Body of pancreas (tissue), 4 donors: ENCODE measurements at regions not wholly inside any gene's neighbourhood (a gene's known extent, or its start where the extent isn't known, plus 50 kb on each side); places are given as distances from the start of the nearest gene placed in this dataset.
A peak's percentile ranks its signal among the peaks of the same experiment; 100 is the strongest.

Experiments used
- ATAC-seq: fragments of 150-250 bp; one replicate; pipeline ENCODE4 v1.9.1; 2016
- DNase-seq, 4 donors: peaks; one replicate each; pipeline ENCODE4 v3.0.0-alpha.2; 2019
- H3K27ac ChIP-seq, 4 donors: fragments of 200-600 bp; sonication (generic); 1 replicate in 3 of 4; 2 replicates in 1 of 4; pipeline versions ENCODE4 v1.5.1 to v1.6.1; 2016 to 2019; ENCODE audit warnings: mild to moderate bottlenecking in 1 of 4, mixed read lengths in 1 of 4, moderate library complexity in 1 of 4
- H3K27me3 ChIP-seq, 2 donors: fragments of 200-600 bp; sonication (generic); one replicate each; pipeline ENCODE4 v1.6.0; 2016; ENCODE audit warnings: mild to moderate bottlenecking in 1 of 2
- H3K36me3 ChIP-seq, 2 donors: fragments of 200-600 bp; sonication (generic); replicated peaks in 1 of 2; 2 replicates each; pipeline ENCODE4 v1.5.1; 2016; ENCODE audit warnings: low read depth in 2 of 2; ENCODE audit not compliant: insufficient read depth in 1 of 2
- H3K4me1 ChIP-seq: fragments of 200-600 bp; sonication (generic); one replicate; pipeline ENCODE4 v1.6.0; 2016
- H3K4me3 ChIP-seq, 2 donors: fragments of 200-600 bp; sonication (generic); 1 replicate in 1 of 2; 2 replicates in 1 of 2; pipeline ENCODE4 v1.5.1; 2016 to 2019
- H3K9me3 ChIP-seq, 3 donors: fragments of 200-600 bp; sonication (generic); 1 replicate in 2 of 3; 2 replicates in 1 of 3; pipeline ENCODE4 v1.5.1; 2016
- POLR2A ChIP-seq, 3 donors: fragments of 450-650 bp; IDR thresholded peaks; one replicate each; pipeline ENCODE4 v1.6.1; 2016; ENCODE audit warnings: antibody characterized with exemption in 3 of 3, mild to moderate bottlenecking in 2 of 3
- WGBS, 2 donors: methylation state at CpG; one replicate each; pipeline ENCODE4 v1.1.5; 2017; 5-methylcytosine and 5-hydroxymethylcytosine counted together
- intact Hi-C: fragments of 100-400 bp; cut with DNase I; formaldehyde crosslinking; loops from one replicate; pipeline ENCODE4 v1.15.1; 2023
- TF ChIP-seq, protein P1 (sequence below), 7 experiments: fragments of 450-650 bp in 4 of 7; fragments of 200-600 bp in 3 of 7; sonication (generic) in 3 of 7; IDR thresholded peaks; one replicate each; pipeline ENCODE4 v1.5.1; 2016 to 2019; ENCODE audit warnings: antibody characterized with exemption in 7 of 7

DNA sequence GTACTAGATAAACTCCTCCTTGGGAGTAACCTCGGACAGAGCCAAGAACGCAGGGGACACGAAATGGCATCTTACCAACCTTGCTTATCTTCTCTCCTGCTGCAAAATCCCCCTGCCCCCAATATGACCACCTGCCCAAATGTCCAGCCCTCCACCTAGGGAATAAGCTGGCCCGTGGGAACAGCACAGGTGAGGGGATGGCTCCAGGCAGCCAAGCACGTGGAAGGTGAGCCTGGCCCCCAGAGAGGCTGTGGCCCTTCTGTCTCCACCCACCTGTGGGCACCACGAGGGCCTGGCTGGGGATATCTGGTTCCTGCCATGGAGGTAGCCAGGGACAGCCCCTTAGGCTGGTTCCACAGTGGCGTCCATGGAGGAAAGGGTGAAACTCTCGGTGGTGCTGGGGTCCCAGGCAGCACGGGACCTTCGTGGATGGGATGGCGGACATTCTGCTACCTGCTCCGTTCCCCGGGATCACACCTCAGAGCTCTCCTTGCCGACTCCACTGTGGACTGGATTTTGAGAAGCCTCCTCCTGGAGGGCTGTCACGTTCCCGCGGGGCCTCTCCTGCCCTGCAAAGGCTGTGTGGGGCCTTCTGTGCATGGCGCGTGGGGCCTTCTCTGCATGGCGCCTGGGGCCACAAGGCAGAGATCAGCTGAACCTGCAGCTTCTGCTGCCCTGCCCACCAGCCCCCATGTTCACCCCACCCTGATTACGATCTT is 388.5 kb upstream of the TNRC6C start:
- TF ChIP-seq, protein P1, sequence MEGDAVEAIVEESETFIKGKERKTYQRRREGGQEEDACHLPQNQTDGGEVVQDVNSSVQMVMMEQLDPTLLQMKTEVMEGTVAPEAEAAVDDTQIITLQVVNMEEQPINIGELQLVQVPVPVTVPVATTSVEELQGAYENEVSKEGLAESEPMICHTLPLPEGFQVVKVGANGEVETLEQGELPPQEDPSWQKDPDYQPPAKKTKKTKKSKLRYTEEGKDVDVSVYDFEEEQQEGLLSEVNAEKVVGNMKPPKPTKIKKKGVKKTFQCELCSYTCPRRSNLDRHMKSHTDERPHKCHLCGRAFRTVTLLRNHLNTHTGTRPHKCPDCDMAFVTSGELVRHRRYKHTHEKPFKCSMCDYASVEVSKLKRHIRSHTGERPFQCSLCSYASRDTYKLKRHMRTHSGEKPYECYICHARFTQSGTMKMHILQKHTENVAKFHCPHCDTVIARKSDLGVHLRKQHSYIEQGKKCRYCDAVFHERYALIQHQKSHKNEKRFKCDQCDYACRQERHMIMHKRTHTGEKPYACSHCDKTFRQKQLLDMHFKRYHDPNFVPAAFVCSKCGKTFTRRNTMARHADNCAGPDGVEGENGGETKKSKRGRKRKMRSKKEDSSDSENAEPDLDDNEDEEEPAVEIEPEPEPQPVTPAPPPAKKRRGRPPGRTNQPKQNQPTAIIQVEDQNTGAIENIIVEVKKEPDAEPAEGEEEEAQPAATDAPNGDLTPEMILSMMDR (IDR thresholded peaks at IDR 0.05) = no peak
- TF ChIP-seq POLR2A (IDR thresholded peaks at IDR 0.05) = no peak
- H3K4me1 ChIP-seq = no peaks in the 10 kb centered on the region
- no peak overlapping the region for H3K27ac ChIP-seq
- no peaks in the 10 kb centered on the region for H3K9me3 ChIP-seq
- no peaks in the 10 kb centered on the region for H3K36me3 ChIP-seq
- H3K4me3 ChIP-seq = no peak overlapping the region
- H3K27me3 ChIP-seq = peaks cover 0 to 13% of the 10 kb centered on the region in 2 donors
- ATAC-seq (no peak), DNase-seq (no peak)
- WGBS, 2 donors = 69 to 74% methylated on average over 10 to 21 of the region's 21 CpGs
- intact Hi-C loops = no loop called here

DNA sequence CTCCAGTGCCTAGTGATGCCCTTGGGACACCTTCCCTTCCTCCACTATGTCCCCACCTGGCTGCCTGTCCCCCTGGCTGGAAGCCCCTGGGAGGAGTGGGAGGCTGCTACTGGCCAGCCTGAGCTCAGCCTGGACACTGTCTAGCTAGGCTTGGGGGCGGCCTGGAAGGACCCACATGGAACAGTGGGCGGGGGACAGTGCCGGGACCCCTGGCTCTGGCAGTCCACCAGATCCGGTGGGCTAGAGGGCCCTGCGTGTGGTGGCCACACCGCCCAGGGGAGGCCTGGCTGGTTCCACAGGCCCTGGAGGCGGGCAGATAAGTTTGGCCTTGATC is 388.0 kb upstream of the TNRC6C start:
- 90 to 100% methylated on average over 1 to 7 of the region's 7 CpGs for WGBS, 2 donors
- no peak for TF ChIP-seq POLR2A (IDR thresholded peaks at IDR 0.05)
- TF ChIP-seq, protein P1 (IDR thresholded peaks at IDR 0.05) = no peak

DNA sequence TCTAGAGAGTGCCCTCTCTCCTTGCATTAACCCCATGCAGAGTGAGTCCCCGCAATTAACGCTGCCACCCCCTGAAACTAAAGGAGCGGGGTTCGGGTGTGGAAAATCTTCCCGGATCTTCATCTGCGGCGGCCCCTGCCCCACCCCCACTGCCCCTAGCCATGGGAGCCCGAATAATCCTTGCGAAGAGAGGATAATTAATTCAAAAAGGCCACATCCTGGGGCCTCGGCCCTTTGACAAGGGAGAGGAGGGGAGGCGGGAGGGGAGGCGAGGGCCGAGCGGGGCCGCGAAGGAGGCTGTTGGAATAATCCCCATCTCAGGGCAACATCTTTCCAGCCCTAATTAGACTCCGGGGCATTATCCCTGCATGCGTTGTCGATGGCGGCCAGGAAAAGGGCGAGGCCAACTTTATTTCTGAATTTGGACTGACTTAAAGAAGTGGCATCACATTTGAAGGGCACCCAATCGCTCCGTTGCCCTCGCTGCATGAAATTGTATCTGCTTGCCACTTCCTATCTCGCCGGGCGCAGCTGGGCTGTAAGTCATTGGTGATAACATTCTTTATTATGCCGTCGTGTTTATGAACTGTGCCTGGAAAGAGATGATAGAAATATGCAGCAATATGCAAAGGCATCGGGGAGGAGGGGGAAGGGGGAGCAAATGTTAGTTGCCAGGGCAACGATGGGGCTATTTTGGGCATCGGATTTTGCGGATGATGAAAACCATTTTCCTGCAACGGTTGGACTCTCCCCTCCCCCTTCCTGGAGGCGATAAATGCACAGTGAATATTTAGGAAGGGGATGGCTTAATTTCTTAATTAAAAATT is 387.1 kb upstream of the TNRC6C start:
- TF ChIP-seq, protein P1 (IDR thresholded peaks at IDR 0.05) = no peak
- no peak for TF ChIP-seq POLR2A (IDR thresholded peaks at IDR 0.05)
- DNase-seq = no peak
- no peak overlapping the region for H3K27ac ChIP-seq
- WGBS, 2 donors = 22% methylated on average over 32 to 35 of the region's 35 CpGs
- no peak for ATAC-seq
- H3K4me1 ChIP-seq = no peaks in the 10 kb centered on the region
- H3K4me3 ChIP-seq = no peak overlapping the region
- H3K36me3 ChIP-seq = no peaks in the 10 kb centered on the region
- H3K27me3 ChIP-seq = peaks cover 0 to 13% of the 10 kb centered on the region in 2 donors
- H3K9me3 ChIP-seq = no peaks in the 10 kb centered on the region
- intact Hi-C loops = no loop called here

More for the DNA sequence above, 388.0 kb upstream of the TNRC6C start:
- H3K27me3 ChIP-seq = peaks cover 0 to 13% of the 10 kb centered on the region in 2 donors
- no peaks in the 10 kb centered on the region for H3K4me1 ChIP-seq
- ATAC-seq = peak; percentile 12
- H3K4me3 ChIP-seq = no peak overlapping the region
- H3K9me3 ChIP-seq = no peaks in the 10 kb centered on the region
- no peak overlapping the region for H3K27ac ChIP-seq
- no peak for DNase-seq
- intact Hi-C loops = no loop called here
- H3K36me3 ChIP-seq = no peaks in the 10 kb centered on the region

DNA sequence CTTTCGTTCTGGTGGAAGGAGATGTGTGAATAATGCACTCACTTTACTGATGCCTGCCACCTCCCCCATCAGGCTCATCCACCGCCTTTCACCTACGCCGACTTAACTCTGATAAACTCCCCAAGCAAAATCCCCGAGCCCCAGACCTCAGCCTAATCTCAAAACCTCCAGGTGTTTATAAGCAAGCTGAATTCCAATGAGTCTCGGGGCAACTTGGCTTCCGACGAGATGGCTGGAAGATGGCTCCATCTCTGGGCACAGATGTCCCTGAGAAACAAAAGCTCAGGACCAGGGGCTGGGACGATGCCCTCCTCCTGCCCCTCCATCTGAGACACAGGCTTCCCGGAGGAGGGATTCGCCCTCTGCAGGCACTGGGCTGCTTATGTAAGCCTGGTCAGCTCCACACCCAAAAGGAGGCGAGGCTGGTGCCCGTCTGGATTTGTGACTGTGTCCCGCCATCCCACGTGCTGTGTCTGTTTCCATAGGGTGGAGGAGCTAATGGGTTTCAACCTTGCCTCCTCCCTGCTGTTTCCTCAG is 386.4 kb upstream of the TNRC6C start:
- intact Hi-C loops = no loop called here
- H3K36me3 ChIP-seq = no peaks in the 10 kb centered on the region
- H3K27me3 ChIP-seq = peaks cover 0 to 13% of the 10 kb centered on the region in 2 donors
- no peak overlapping the region for H3K27ac ChIP-seq
- ATAC-seq (no peak), DNase-seq (no peak)
- no peak overlapping the region for H3K4me3 ChIP-seq
- TF ChIP-seq, protein P1 (IDR thresholded peaks at IDR 0.05) = no peak
- no peak for TF ChIP-seq POLR2A (IDR thresholded peaks at IDR 0.05)
- 10% methylated on average over 5 to 15 of the region's 15 CpGs for WGBS, 2 donors
- no peaks in the 10 kb centered on the region for H3K9me3 ChIP-seq
- no peaks in the 10 kb centered on the region for H3K4me1 ChIP-seq
